ENCODE measurements at regions not wholly inside any gene's neighbourhood (a gene's known extent, or its start where the extent isn't known, plus 50 kb on each side); places are given as distances from the start of the nearest gene placed in this dataset.

GRCh38 chr7:79723833-79724618 is 270.6 kb upstream of the MAGI2 start:
- dilution Hi-C loops (cut with MboI; ENCODE audit: extremely low pct_ligation_motif_present, low sequenced_read_pairs) (no loop called here), intact Hi-C loops (cut with micrococcal nuclease) (no loop called here)
- Histone ChIP-seq H3K27me3 (ENCODE audit: control insufficient read depth in 2 of 2, insufficient read depth in 2 of 2, low read length in 2 of 2) (no peaks in the 10 kb centered on the region), H3K27ac (ENCODE audit: insufficient read depth, low read depth, low read length) (no peak overlapping the region), H3K9me1 (replicated peaks; ENCODE audit: control insufficient read depth, extremely low read depth, insufficient read depth, low read length) (no peaks in the 10 kb centered on the region), H3K9ac (replicated peaks; ENCODE audit: extremely low read depth, insufficient read depth, low read length) (no peak overlapping the region), H3K36me3 (ENCODE audit: control insufficient read depth in 2 of 2, extremely low read depth in 1 of 2, insufficient read depth in 2 of 2, low read length in 2 of 2) (no peaks in the 10 kb centered on the region), H3K4me1 (ENCODE audit: control insufficient read depth, extremely low read depth, insufficient read depth, low read length) (no peaks in the 10 kb centered on the region), H3K79me2 (ENCODE audit: control insufficient read depth, insufficient read depth, low read length) (no peaks in the 10 kb centered on the region), H3K9me3 (replicated peaks; ENCODE audit: control insufficient read depth, insufficient read depth, low read length) (no peaks in the 10 kb centered on the region), H3K4me3 (replicated peaks in 1 of 3; ENCODE audit: insufficient read depth in 1 of 3, low read depth in 1 of 3, low read length in 3 of 3) (no peak overlapping the region), H2AFZ (ENCODE audit: low read depth, low read length) (peak overlapping the region; percentile 41), H4K20me1 (replicated peaks; ENCODE audit: control insufficient read depth, extremely low read depth, insufficient read depth, low read length) (no peaks in the 10 kb centered on the region), H3K4me2 (ENCODE audit: insufficient read depth, low read length) (no peak overlapping the region)
- TF ChIP-seq GATA2 (IDR thresholded peaks at IDR 0.05; ENCODE audit: insufficient read depth, insufficient read length, low read depth, low read length) (no peak), EZH2 (IDR thresholded peaks at IDR 0.05; ENCODE audit: borderline replicate concordance, low read depth, low read length, severe bottlenecking) (no peak), POLR2A (IDR thresholded peaks at IDR 0.05; ENCODE audit: low read depth, low read length) (no peak), CTCF (IDR thresholded peaks at IDR 0.05; ENCODE audit: extremely low read depth in 1 of 2, insufficient read depth in 1 of 2, low read depth in 1 of 2, low read length in 2 of 2) (no peak), FOS (IDR thresholded peaks at IDR 0.05; ENCODE audit: borderline replicate concordance, insufficient read depth, low read length) (no peak), MYC (IDR thresholded peaks at IDR 0.05; ENCODE audit: low read depth, low read length) (no peak), MAX (IDR thresholded peaks at IDR 0.05; ENCODE audit: insufficient read depth, insufficient read length) (no peak), POLR2AphosphoS5 (IDR thresholded peaks at IDR 0.05; ENCODE audit: insufficient read depth, low read depth, low read length) (no peak), JUN (IDR thresholded peaks at IDR 0.05; ENCODE audit: borderline replicate concordance, insufficient read depth, insufficient read length, low read depth) (no peak)
- no TSS peak for BruUV-seq (replicated peaks)
- FAIRE-seq (no peak), DNase-seq (ENCODE audit: low read depth, low spot score) (no peak)
- CTCF ChIA-PET: interaction anchor here (0.9 kb wide), 1 partner anchor 46 kb away, joined by 3 read pairs; no protein-coding TSS in a partner anchor
- POLR2A ChIA-PET: no interaction called here

Measured in endothelial cell of umbilical vein (primary cell).